MM.1S (cell line): ENCODE measurements at regions not wholly inside any gene's neighbourhood (a gene's known extent, or its start where the extent isn't known, plus 50 kb on each side); places are given as distances from the start of the nearest gene placed in this dataset.

ENCODE experiments used
- DNase-seq: peaks from one replicate; pipeline ENCODE4 v3.0.0-alpha.2; 2015
- H2AFZ ChIP-seq: fragments of 300-600 bp; sonication (generic); 2 replicates; pipeline ENCODE4 v1.6.0; 2016; ENCODE audit warnings: antibody characterized with exemption, low read length
- H3F3A ChIP-seq: fragments of 300-600 bp; sonication (generic); 2 replicates; pipeline ENCODE4 v1.6.1; 2016; ENCODE audit warnings: mild to moderate bottlenecking, antibody characterized with exemption, low read length, moderate library complexity, mixed read lengths; ENCODE audit not compliant: insufficient read depth
- H3K27ac ChIP-seq: fragments of 300-600 bp; sonication (generic); 2 replicates; pipeline ENCODE4 v1.5.1; 2016; ENCODE audit warnings: mild to moderate bottlenecking, low read length
- H3K27me3 ChIP-seq: fragments of 300-600 bp; sonication (generic); replicated peaks from 2 replicates; pipeline ENCODE4 v1.6.0; 2016; ENCODE audit warnings: low read length; ENCODE audit not compliant: insufficient read depth
- H3K36me3 ChIP-seq: fragments of 300-600 bp; sonication (generic); replicated peaks from 2 replicates; pipeline ENCODE4 v1.6.1; 2016; ENCODE audit warnings: mild to moderate bottlenecking, low read length, mixed read lengths; ENCODE audit not compliant: insufficient read depth
- H3K4me1 ChIP-seq: fragments of 300-600 bp; sonication (generic); 2 replicates; pipeline ENCODE4 v1.6.1; 2016; ENCODE audit warnings: low read length, mixed read lengths
- H3K4me2 ChIP-seq: fragments of 300-600 bp; sonication (generic); 2 replicates; pipeline ENCODE4 v1.6.0; 2016; ENCODE audit warnings: low read depth, low read length
- H3K4me3 ChIP-seq: fragments of 300-600 bp; sonication (generic); 2 replicates; pipeline ENCODE4 v1.5.1; 2016; ENCODE audit warnings: low read length, mixed read lengths
- H3K79me2 ChIP-seq: fragments of 300-600 bp; sonication (generic); 2 replicates; pipeline ENCODE4 v1.6.1; 2016; ENCODE audit warnings: mixed run types, low read length, mixed read lengths
- H3K9ac ChIP-seq: fragments of 300-600 bp; sonication (generic); 2 replicates; pipeline ENCODE4 v1.6.1; 2016; ENCODE audit warnings: low read length, mixed read lengths
- H3K9me2 ChIP-seq: fragments of 300-600 bp; sonication (generic); replicated peaks from 2 replicates; pipeline ENCODE4 v1.6.1; 2016; ENCODE audit warnings: mild to moderate bottlenecking, low read length, mixed read lengths; ENCODE audit not compliant: insufficient read depth
- H3K9me3 ChIP-seq: fragments of 300-600 bp; sonication (generic); replicated peaks from 2 replicates; pipeline ENCODE4 v1.6.1; 2016; ENCODE audit warnings: mild to moderate bottlenecking, low read length, mixed read lengths; ENCODE audit not compliant: insufficient read depth
- H4K20me1 ChIP-seq: fragments of 300-600 bp; sonication (generic); 2 replicates; pipeline ENCODE4 v1.6.1; 2016; ENCODE audit warnings: mild to moderate bottlenecking, low read length, moderate library complexity, mixed read lengths; ENCODE audit not compliant: insufficient read depth
- CTCF ChIP-seq: fragments of 300-600 bp; sonication (generic); IDR thresholded peaks from 2 replicates; pipeline ENCODE4 v1.5.1; 2016; ENCODE audit warnings: antibody characterized with exemption, low read length, mixed read lengths
- EZH2 ChIP-seq: fragments of 300-600 bp; sonication (generic); optimal IDR thresholded peaks from 2 replicates; pipeline ENCODE3; 2017; ENCODE audit warnings: low read depth, mild to moderate bottlenecking, antibody characterized with exemption, low read length, mixed read lengths
- EZH2phosphoT487 ChIP-seq: fragments of 300-600 bp; sonication (generic); IDR thresholded peaks from 2 replicates; pipeline ENCODE4 v1.6.1; 2018; ENCODE audit warnings: antibody characterized with exemption, low read length

GRCh38 chr3:197393711-197394110, 95.3 kb upstream of the DLG1 start:
- no peaks in the 10 kb centered on the region for H3F3A ChIP-seq
- no peak overlapping the region for H3K27ac ChIP-seq
- no peak overlapping the region for H3K9ac ChIP-seq
- no peak overlapping the region for H3K4me3 ChIP-seq
- H3K4me2 ChIP-seq: no peak overlapping the region
- no peaks in the 10 kb centered on the region for H3K79me2 ChIP-seq
- no peaks in the 10 kb centered on the region for H3K36me3 ChIP-seq
- no peaks in the 10 kb centered on the region for H3K9me2 ChIP-seq
- H3K4me1 ChIP-seq: no peaks in the 10 kb centered on the region
- DNase-seq: no peak
- peaks cover 15% of the 10 kb centered on the region; the same call in 1 of the 2 replicates for H3K27me3 ChIP-seq
- TF ChIP-seq EZH2phosphoT487 (no peak), EZH2 (no peak), CTCF (no peak)
- H4K20me1 ChIP-seq: no peaks in the 10 kb centered on the region
- H2AFZ ChIP-seq: no peak overlapping the region
- H3K9me3 ChIP-seq: no peaks in the 10 kb centered on the region

GRCh38 chr3:197392961-197393360, 94.5 kb upstream of the DLG1 start:
- Histone ChIP-seq H3K4me3 (no peak overlapping the region), H3K9me3 (no peaks in the 10 kb centered on the region), H2AFZ (no peak overlapping the region), H3K27ac (no peak overlapping the region), H3K9ac (no peak overlapping the region), H3F3A (no peaks in the 10 kb centered on the region), H3K4me1 (no peaks in the 10 kb centered on the region), H3K36me3 (no peaks in the 10 kb centered on the region), H4K20me1 (no peaks in the 10 kb centered on the region), H3K27me3 (peaks cover 20% of the 10 kb centered on the region; the same call in 1 of the 2 replicates), H3K79me2 (no peaks in the 10 kb centered on the region), H3K9me2 (no peaks in the 10 kb centered on the region), H3K4me2 (no peak overlapping the region)
- no peak for DNase-seq
- TF ChIP-seq EZH2: no peak
- no peak for TF ChIP-seq EZH2phosphoT487
- no peak for TF ChIP-seq CTCF

- DNase-seq: no peak
- no peaks in the 10 kb centered on the region for H3F3A ChIP-seq
- H3K27ac ChIP-seq: no peak overlapping the region
- no peaks in the 10 kb centered on the region for H3K9me2 ChIP-seq
- H3K4me1 ChIP-seq: peaks cover 4% of the 10 kb centered on the region; the same call in 1 of the 2 replicates
- H3K36me3 ChIP-seq: no peaks in the 10 kb centered on the region
- no peaks in the 10 kb centered on the region for H3K79me2 ChIP-seq
- no peak overlapping the region for H3K4me3 ChIP-seq
- H2AFZ ChIP-seq: no peak overlapping the region
- H3K9ac ChIP-seq: no peak overlapping the region
- TF ChIP-seq CTCF: no peak
- no peak for TF ChIP-seq EZH2phosphoT487
- TF ChIP-seq EZH2: no peak
- no peaks in the 10 kb centered on the region for H3K27me3 ChIP-seq
- no peak overlapping the region for H3K4me2 ChIP-seq
- no peaks in the 10 kb centered on the region for H4K20me1 ChIP-seq
- H3K9me3 ChIP-seq: no peaks in the 10 kb centered on the region
Observed at GRCh38 chr3:197381371-197381770, 83.0 kb upstream of the DLG1 start.
